LHCN-M2 (cell line): ENCODE measurements at regions not wholly inside any gene's neighbourhood (a gene's known extent, or its start where the extent isn't known, plus 50 kb on each side); places are given as distances from the start of the nearest gene placed in this dataset.

Experiments used
- DNase-seq: peaks from one replicate; pipeline ENCODE4 v3.0.0-alpha.2; 2012; ENCODE audit warnings: low read depth

DNA sequence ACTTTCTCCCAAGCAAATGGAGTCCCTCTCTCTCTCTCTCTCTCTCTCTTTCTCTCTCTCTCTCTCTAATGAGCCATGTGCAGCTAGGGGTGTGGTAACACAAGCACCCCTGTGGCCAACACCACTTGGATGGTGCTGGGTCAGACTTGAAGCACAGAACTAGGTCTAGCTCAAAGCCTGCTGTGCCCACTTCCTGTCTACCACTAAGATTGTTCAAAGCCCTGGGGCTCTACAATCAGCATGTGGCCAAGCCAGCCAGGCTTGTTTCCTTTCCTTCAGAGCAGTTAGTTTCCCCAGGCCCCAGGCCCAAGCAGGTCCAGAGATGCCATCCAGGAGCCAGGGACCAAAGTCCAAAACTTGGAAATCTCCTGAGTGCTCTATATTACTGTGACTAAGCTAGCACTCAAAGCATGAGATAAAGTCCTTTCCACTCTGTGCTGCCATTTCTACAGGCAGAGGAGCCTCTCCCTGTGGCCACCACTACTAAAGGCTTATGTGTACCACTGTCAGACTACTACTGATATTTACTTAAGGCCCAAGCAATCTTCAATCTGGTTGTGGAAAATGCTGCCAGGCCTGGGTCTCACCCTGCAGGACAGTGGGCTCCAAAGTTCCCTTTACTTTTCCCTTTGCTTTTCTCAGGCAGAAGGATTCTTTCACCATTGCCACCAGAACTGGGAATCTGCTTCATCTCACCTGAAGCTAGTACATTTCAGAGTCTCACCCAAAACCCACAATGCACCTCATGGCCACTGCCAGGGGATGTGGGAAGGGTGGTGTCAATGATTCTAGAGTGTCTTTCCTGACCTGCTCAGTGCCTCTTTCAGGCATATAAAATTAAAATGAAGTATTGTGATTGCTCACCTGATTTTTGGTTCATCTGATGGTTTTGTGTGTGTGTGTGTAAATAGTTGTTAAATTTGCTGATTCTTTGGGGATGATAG, 999.5 kb downstream of the NCAM2 start:
- DNase-seq: no peak

DNA sequence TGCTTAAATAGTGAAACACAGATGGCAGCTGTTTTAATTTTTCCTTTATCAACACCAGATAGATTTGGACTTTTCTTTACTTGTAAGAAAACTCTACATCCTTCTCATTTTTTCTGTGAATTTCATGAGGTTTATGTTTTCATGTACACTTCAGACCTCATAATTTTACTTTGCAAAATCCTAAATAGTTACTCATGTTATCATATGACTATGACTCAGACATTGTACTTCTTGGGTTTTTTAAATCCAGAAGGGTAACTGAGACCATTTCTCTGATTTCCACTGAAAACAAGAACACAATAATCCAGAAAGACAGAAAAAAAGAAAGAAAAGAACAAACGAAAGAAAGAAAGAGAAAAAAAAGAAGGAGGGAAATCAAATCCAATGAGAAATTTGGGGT, 1021.6 kb downstream of the NCAM2 start:
- peak; percentile 58 for DNase-seq

DNA sequence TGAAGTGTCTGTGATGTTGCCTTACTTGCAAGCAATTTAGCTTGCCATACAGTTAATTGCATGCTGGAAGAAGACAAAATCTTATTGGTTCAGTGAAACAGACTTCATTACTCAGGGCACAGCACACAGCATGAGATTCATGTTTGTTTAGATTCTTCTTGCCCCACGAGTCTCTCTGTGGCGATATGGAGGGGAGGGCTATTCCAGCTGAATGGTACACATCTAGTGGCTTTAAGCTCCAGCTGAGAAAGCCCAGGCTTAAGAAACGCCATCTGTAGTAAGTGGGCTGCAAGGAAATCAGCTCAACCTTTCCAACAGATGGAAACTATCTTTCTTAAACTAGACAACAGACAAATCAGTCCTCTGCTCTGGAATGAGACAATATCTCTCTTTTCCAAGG, 1022.0 kb downstream of the NCAM2 start:
- DNase-seq: peak; percentile 16

DNA sequence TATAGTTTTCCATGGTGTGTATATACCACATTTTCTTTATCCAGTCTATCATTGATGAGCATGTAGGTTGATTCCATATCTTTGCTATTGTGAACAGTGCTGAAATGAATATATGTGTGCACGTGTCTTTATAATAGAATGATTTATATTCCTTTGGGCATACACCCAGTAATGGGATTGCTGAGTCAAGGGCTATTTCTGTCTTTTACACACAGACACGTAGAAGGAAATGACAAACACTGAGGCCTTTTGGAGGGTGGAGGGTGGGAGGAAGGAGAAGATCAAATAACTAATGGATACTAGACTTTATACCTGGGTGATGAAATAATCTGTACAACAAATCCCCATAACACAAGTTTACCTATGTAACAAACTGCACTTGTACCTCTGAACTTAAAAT, 1025.7 kb downstream of the NCAM2 start:
- peak; percentile 18 for DNase-seq

DNA sequence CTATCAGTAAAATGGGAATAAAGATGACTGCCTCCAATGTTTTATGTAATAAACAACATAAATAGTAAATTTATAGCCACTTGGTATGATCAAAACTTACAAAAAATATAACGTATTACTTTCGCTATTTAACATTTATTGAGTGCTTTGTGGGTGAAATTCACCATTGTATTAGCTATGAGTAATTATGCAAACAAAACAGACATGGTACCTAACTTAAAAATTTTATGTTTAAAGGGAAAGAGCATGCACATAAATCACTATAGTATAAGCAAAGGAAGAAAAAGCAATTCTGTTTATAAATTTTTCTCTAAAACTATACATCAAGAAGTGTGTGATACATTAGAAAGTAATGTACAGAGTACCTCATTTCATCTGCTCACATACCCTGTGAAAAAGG, 1046.2 kb downstream of the NCAM2 start:
- DNase-seq: no peak

DNA sequence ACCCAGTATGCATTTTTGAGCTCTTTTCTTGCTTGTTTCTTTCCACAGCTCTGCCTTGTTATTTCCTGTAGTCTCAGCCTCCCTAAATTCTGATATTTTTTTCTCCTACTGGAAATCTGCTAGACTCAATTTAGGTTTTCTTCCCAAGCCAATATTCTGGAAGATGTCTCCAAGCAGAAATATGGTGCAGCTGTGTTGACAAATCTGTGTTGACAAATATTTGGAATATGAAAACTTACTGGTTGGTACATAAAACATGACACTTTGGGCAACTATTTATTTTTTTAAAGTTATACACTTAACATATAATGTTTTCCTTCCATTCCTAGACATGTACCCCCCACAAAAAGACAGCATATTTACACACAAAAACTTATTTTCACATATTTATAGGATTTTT, 1048.4 kb downstream of the NCAM2 start:
- no peak for DNase-seq

DNA sequence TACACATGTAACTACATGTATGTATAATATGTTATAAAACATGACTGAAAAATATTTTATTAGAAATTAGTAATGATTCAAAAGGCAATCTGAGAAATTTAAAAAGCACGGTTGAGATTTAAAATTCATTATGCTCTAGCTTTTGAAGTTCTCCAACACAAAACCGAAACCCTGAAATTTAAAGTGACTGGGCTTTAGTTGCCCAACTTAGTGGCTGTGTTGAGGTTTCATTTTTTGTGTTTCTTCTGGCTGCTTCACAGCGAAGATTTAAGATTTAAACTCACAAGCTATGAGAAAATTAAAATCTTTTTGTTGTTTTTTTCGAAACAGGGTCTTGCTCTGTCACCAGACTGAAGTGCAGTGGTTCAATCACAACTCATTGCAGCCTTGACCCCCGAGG, 1058.7 kb downstream of the NCAM2 start:
- DNase-seq: no peak

DNA sequence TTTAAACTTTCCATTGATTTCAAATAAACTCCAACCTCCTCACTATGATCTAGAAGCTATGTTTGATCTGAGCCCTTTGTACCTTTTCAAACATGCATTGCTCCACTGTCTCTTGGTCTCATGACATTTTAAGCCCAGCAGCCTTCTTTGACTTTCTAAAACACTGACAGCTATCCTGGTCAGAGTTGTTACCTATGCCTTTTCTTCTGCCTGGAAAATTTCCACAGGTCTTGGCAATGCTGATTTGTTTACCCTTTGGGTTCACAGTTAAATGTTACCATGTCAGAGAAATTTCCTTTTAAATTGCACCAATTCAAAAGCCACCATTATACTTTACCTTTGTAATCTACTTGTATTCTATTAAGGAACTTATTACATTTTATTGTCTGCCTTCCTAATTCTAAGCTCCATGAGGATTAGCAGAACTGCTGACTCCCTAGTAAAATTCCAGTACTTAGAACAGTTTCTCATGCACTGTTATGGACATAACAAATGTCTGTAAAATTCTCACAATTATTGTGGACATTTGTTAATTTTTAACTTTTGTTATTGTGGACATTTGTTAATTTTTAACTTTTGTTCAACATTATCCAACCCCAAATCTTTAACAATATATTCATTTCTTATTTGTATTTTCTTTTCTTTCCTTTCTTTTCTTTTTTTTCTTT, 1064.4 kb downstream of the NCAM2 start:
- no peak for DNase-seq

DNA sequence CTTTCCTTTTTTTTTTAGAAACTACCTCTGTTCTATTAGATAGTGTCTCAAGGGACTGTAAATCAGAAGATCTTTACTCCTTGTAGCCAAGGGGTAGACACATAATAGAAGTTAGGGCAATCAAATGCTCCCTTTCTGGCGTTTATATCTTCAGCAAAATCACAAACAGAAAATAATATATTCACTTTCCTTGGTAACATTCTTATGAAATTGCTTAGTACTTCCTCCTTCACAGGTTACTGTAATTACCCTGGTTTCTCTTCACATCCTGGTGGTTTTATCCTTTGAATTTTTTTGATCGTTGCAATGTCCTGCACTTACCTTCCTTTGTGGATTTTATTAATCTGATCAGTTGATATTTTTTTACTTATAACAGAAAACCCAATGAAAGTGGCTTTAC, 1064.9 kb downstream of the NCAM2 start:
- no peak for DNase-seq

DNA sequence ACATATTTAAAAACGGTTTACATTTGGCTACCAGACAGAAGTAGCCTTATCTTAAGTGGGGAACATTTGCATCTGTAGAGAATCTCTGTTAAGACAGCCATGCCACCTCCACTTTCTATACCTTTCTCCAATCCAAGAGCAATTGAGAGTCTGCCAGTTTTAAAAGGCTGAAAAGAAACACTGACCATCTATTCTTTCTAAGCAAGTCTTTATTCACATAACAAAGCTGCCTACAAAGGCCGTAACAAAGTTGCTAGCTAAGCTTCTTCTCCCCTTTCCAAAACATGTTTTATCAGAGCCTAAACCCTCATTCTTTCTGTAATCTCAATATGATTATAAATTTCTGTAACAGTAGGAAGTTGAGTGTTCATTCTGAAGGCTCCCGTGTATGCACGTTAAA, 1078.3 kb downstream of the NCAM2 start:
- no peak for DNase-seq

DNA sequence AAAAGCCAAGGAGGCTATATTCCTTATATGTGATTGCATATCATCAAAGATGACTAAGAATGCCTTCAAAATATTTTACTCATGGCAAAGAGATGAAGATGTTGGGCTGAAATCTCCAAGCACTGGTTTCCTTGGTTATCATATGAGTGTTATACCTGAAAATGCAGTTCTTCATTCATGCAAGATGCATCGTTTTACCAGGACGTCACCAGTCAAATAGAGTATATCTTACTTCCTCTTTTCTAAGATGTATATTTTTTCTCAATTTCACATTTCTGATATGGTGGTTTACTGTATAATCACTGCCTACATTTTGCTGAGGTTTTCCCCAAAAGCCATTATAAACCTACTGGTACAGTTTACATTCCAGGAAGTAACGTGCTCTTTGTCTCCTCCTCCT, 1085.7 kb downstream of the NCAM2 start:
- DNase-seq: no peak

DNA sequence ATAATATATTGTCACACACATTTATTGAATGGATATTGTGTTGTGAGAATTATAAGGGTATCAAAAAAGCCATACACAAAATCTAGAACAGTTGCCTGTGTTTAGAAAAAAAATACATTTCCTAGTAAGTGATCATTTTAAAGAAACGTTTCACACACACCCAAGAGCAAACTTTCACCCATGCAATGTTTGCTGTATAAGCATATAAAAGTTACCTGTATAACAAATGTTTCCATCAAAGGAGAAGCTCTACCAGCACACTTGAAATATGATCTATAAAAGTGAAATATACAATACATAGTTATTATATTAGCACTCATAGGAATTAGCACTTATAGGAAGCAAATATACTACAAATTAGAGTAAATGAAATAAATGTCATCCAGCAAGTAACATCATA, 1098.1 kb downstream of the NCAM2 start:
- DNase-seq: no peak

DNA sequence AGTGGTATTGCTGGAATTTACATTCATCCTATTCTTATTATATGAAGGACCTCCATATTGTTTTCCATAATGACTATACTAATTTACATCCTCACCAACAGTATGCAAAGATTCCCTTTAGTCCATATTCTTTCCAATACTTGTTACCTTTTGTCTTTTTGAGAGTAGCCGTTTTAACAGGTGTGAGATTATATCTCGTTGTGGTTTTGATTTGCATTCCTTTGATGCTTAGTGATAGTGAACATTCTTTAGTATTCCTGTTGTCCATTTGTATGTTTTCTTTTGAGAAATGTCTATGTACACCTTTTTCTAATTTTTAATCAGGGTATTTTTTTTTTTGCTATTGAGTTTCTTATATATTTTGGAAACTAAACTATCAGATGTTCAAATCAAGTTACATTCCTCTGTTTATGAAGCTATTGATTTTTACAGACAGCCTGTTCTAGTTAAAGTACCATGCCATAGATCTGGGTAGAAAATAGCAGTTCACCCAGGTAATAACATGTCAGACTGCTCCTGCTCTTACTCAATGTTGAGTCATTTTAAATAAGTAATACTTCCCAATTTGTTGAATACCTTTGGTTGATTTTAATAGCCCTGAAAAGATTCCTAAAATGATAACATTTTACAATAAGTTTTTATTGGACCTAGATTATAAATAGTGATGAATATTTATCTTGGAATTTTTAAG, 1108.7 kb downstream of the NCAM2 start:
- no peak for DNase-seq

DNA sequence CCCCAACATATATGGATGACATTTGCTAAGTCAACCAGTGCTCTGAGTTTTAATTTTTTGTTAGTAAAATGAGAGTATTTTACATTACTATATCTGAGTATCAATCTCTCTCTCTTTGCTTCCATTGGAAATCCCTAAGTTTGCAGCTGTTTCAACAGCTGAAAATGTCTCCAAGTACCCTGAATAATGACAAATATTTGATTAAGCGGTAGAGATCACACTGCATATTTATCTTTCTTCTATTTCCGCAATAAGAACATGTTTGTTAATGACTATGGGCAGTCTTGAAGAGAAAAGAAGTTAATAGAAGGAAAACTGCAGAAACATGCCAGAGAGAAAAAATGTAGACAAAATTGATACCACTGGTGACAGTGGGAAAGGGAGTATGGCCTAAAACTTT, 1117.5 kb downstream of the NCAM2 start:
- DNase-seq: no peak

DNA sequence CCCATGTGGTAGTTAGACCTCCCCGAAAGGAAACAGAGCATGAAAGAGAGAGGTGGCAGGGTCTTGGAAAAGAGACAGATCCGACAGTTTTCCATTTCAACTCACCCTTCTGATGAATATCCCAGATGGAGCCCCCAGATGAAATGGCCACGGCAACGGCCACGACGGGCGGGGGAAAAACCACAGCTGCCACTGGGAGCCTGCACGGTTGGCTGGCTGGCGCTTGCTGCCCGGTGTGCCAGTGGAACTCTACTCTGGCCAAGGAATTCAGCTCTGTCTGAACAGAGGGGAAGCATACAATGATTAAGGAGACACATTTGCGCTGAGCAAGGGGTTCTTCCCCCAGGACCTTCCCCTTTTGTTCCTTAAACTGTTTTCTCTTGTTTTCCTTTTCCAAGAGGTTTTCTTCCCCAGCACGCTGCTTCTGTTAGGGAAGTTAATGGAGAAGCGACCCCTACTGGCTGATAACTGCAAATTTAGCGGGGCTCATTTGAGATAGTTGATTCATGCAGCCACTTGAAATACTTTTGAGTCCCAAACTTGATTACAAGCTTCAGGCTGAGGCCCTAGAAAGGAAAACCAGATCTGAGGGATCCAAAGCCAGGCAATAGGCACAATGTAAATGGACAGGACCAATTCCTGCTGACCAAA, 1122.5 kb downstream of the NCAM2 start:
- peak; percentile 22 for DNase-seq

DNA sequence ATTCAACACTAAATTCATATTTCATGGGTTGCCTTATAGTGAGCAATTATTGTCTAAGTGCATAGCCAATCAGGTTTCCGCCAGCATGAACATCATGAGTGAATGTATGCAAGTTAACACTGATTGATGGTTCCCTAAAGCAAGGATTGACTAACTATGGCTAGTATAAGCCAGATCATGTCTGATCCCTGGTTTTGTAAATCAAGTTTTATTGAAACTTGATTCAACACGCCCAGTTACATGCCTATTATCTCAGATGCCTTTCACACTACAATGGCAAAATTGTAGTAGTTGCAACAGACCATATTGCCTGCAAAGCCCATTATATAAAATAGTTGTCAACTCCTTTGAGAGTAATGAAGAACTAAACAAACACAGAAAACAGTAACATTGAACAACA, 1127.4 kb downstream of the NCAM2 start:
- DNase-seq: no peak

DNA sequence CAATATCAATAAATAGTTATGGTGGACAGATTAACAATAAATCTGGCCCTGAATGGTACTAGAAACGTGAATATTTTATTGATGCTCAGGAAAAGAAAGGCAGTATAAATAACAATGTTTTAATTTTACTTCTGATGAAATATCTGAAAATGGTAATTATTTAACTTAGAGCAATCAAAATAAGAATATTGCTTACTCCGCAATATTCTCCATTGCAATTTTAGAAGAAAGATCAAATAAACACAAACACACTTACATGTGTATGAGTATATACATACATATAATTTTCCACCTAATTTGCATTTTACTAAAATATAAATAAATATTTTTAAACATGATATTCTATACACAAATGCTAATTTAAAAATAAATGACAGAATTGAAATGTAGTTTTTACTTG, 1130.5 kb downstream of the NCAM2 start:
- no peak for DNase-seq

DNA sequence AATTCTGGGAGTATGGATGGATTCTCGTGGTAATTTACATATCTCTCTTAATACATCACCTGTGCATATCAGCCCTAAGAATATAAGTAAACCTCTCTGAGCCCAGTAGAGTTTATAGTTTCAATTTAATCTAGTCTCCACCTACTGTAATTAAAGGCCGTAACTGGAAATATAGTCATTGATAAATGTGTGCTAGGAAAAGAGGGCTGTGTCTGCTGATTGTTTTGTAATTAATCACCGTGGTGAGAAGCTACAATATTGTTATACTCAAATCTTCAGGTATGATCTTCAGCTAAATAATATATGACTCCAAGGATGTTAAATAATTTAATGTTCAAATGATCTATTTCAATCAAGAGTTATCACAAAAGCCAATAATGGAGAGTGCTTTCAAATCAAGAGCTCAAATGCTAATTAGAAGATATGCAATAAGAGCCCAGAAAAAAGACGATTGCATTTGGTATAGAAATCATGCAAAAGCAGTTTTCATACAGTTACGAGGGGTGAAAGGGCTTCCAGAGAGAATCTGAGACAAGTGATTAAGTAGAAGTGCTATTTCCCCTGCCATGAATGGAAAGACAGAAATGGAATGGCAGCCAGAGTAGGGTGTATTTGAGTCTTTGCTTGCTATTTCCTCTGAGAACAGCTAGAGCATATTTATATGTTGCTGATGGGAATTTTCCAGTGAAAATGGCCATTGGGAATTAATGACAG, 1134.3 kb downstream of the NCAM2 start:
- no peak for DNase-seq

DNA sequence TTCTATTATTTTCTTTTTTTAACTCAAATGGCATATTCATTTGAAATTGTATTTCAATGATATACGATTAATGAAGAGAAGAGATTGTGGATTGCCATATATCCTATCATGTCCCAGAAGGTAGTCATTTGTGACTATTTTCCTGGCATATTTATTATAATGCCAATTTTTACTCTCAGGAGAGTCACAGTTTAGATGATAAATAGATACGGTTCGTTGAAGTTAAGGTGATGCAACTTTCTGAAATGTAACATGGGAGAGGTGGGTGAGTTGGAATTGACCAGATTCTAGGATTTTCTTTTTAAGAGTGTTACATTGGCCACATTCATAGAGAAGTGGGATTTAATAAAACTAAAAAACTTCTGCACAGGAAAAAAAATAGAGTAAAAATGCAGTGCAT, 1138.5 kb downstream of the NCAM2 start:
- DNase-seq: no peak

DNA sequence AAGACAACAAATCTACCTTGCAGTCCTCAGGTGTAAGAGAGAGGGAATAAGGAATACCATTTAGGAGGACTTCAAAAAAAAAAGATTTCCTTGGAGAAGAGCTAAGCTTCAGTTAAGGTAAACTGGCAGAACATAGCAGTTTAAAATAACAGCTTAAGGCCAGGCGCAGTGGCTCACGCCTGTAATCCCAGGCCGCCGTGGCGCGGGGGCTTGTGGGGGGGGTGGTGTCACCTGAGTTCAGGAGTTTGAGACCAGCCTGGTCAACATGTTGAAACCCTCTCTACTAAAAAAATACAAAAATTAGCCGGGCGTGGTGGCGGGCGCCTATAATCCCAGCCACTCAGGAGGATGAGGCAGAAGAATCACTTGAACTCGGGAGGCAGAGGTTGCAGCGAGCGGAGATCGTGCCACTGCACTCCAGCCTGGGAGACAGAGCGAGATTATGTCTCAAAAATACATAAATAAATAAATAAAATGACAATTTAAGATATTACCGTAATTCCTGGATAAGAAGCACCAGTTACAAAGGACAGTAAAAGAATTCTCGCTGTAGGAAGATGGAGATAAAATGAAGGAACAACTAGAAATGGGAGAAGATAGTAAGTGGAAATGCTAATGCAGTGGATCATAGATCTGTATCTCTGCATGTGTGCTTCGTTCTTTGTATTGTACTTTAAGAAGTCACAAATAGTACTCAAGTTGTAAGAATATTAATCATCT, 1140.2 kb downstream of the NCAM2 start:
- DNase-seq: no peak

DNA sequence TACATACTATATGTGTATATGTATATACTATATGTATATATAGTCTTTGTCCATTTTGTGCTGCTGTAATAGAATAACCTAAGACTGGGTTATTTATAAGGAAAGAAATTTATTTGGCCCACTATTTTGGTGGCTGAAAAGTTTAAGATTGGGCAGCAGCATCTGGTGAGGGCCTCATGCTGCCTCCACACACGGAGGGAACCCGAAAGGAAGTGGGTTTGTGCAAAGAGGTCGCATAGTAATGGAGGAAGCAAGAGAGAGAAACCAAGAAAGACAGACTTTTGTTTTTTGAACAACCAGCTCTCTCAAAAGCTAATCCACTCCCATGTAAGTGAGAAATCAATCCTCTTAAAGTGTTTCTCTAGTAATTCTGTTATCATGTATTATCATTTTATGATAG, 1147.3 kb downstream of the NCAM2 start:
- no peak for DNase-seq
